OCI-LY7 (cell line): ENCODE measurements at regions not wholly inside any gene's neighbourhood (a gene's known extent, or its start where the extent isn't known, plus 50 kb on each side); places are given as distances from the start of the nearest gene placed in this dataset.

Source experiments
- BruUV-seq: library from RNA; stranded (reverse); fragments of 400-500 nt; replicated peaks from 2 replicates; lab custom pipeline; 2021; lab: Mats Ljungman, UMichigan
- CTCF ChIA-PET: fragments of 300-600 bp; sonication (Branson Sonifier 250); formaldehyde crosslinking; loops from one replicate; lab custom pipeline; 2022; ENCODE audit warnings: antibody characterized with exemption; ENCODE audit not compliant: unreplicated experiment; lab: Charles Lee
- POLR2A ChIA-PET: fragments of 300-600 bp; sonication (Branson Sonifier 250); formaldehyde crosslinking; loops from one replicate; lab custom pipeline; 2022; ENCODE audit warnings: antibody characterized with exemption; lab: Charles Lee
- DNase-seq: peaks from one replicate; pipeline ENCODE4 v3.0.0-alpha.2; 2015; ENCODE audit warnings: low spot score
- H2AFZ ChIP-seq: fragments of 200-600 bp; sonication (generic), shearing (Covaris generic); 2 replicates; pipeline ENCODE4 v1.6.1; 2014; ENCODE audit warnings: mild to moderate bottlenecking, antibody characterized with exemption, low read length, moderate library complexity
- H3K27ac ChIP-seq: fragments of 200-600 bp; sonication (generic); 2 replicates; pipeline ENCODE4 v1.5.1; 2014; ENCODE audit warnings: mixed run types, low read depth, mild to moderate bottlenecking, moderate library complexity, low read length, inconsistent platforms; ENCODE audit not compliant: poor library complexity, severe bottlenecking
- H3K36me3 ChIP-seq: fragments of 200-600 bp; sonication (generic); 2 replicates; pipeline ENCODE4 v1.6.1; 2014; ENCODE audit warnings: mild to moderate bottlenecking, antibody characterized with exemption, low read length, moderate library complexity, mixed read lengths; ENCODE audit not compliant: insufficient read depth
- H3K4me1 ChIP-seq: fragments of 200-600 bp; sonication (generic); 2 replicates; pipeline ENCODE4 v1.5.1; 2014; ENCODE audit warnings: mild to moderate bottlenecking, low read length; ENCODE audit not compliant: insufficient read depth, poor library complexity, severe bottlenecking
- H3K4me2 ChIP-seq: fragments of 200-600 bp; sonication (generic); 2 replicates; pipeline ENCODE4 v1.6.1; 2014; ENCODE audit warnings: mild to moderate bottlenecking, low read length
- H3K4me3 ChIP-seq: fragments of 200-600 bp; sonication (generic); 2 replicates; pipeline ENCODE4 v1.5.1; 2014; ENCODE audit warnings: mild to moderate bottlenecking, low read depth, low read length; ENCODE audit not compliant: poor library complexity, severe bottlenecking
- H3K79me2 ChIP-seq: fragments of 200-600 bp; sonication (generic); 2 replicates; pipeline ENCODE4 v1.6.1; 2016; ENCODE audit warnings: low read depth, mild to moderate bottlenecking, low read length, moderate library complexity, mixed read lengths; ENCODE audit not compliant: insufficient read depth
- H3K9me2 ChIP-seq: fragments of 200-600 bp; sonication (generic); 2 replicates; pipeline ENCODE4 v1.6.1; 2016; ENCODE audit warnings: mild to moderate bottlenecking, low read length, mixed read lengths; ENCODE audit not compliant: insufficient read depth
- H3K9me3 ChIP-seq: fragments of 200-600 bp; sonication (generic); 2 replicates; pipeline ENCODE4 v1.6.1; 2014; ENCODE audit warnings: mild to moderate bottlenecking, mixed run types, low read length, mixed read lengths
- H4K20me1 ChIP-seq: fragments of 200-600 bp; sonication (generic); 2 replicates; pipeline ENCODE4 v1.6.1; 2014; ENCODE audit warnings: mild to moderate bottlenecking, antibody characterized with exemption, low read length, moderate library complexity, mixed read lengths; ENCODE audit not compliant: insufficient read depth
- EZH2phosphoT487 ChIP-seq: fragments of 200-600 bp; sonication (generic); IDR thresholded peaks from 2 replicates; pipeline ENCODE4 v1.6.1; 2018; ENCODE audit warnings: low read depth, borderline replicate concordance, mild to moderate bottlenecking, mixed run types, antibody characterized with exemption, low read length, moderate library complexity, mixed read lengths
- intact Hi-C: fragments of 100-400 bp; cut with micrococcal nuclease; formaldehyde crosslinking; loops from one replicate; pipeline ENCODE4 v1.10.0; 2022; ENCODE audit not compliant: unreplicated experiment
- TF ChIP-seq, protein P1 (sequence below): fragments of 200-600 bp; sonication (generic); conservative IDR thresholded peaks from 2 replicates; pipeline ENCODE4 v1.5.1; 2014; ENCODE audit warnings: mild to moderate bottlenecking, antibody characterized with exemption, low read length, moderate library complexity, mixed read lengths

DNA sequence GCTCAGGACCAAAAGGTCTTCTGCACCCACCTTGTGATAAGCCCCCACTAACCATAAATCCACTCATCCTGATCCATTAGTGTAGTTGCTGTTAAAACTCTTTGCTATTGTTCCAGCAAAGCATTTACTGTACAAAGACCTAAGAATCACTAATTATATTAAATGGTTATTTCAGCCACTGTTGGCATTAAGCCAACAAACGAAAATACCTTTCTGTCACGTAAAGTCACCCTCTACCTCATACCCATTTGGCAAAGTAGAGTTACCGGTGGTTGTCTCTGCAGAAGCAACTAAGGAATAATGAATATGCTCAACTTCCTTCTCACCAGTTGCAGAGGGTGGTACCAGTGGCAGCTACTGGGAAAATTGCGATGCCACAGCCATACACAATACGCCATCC is 224.5 kb downstream of the SP3 start:
- Histone ChIP-seq H3K27ac (no peak overlapping the region), H3K79me2 (no peaks in the 10 kb centered on the region), H3K4me3 (no peak overlapping the region), H3K36me3 (no peaks in the 10 kb centered on the region), H3K9me2 (no peaks in the 10 kb centered on the region), H3K4me2 (no peak overlapping the region), H3K4me1 (no peaks in the 10 kb centered on the region), H4K20me1 (no peaks in the 10 kb centered on the region), H3K9me3 (no peaks in the 10 kb centered on the region), H2AFZ (no peak overlapping the region)
- intact Hi-C loops: no loop called here
- TF ChIP-seq, protein P1, sequence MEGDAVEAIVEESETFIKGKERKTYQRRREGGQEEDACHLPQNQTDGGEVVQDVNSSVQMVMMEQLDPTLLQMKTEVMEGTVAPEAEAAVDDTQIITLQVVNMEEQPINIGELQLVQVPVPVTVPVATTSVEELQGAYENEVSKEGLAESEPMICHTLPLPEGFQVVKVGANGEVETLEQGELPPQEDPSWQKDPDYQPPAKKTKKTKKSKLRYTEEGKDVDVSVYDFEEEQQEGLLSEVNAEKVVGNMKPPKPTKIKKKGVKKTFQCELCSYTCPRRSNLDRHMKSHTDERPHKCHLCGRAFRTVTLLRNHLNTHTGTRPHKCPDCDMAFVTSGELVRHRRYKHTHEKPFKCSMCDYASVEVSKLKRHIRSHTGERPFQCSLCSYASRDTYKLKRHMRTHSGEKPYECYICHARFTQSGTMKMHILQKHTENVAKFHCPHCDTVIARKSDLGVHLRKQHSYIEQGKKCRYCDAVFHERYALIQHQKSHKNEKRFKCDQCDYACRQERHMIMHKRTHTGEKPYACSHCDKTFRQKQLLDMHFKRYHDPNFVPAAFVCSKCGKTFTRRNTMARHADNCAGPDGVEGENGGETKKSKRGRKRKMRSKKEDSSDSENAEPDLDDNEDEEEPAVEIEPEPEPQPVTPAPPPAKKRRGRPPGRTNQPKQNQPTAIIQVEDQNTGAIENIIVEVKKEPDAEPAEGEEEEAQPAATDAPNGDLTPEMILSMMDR: no peak
- TF ChIP-seq EZH2phosphoT487: no peak
- no peak for DNase-seq
- ChIA-PET POLR2A (no interaction called here), CTCF (no interaction called here)
- no TSS peak for BruUV-seq

DNA sequence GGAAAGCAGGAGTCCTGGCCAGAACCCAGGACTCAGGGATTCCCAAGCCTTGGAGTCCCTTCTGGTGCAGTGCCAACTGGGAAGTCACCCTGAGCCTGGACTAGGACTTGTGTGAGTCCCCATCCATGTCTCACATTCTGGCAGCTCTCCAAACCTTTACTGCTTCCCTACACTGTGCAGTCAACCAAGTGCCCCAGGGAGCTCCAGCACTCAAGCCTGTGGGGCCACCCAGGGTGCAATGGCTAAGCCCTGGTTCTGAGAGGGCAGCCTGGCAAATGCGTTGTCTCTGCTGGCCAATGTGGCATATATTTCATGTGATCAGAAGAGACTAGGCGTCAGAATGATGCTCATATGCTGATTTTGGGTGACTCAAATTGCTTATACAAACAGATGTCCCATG is 223.4 kb downstream of the SP3 start:
- H3K79me2 ChIP-seq: no peaks in the 10 kb centered on the region
- H3K4me3 ChIP-seq: no peak overlapping the region
- no peak overlapping the region for H3K27ac ChIP-seq
- TF ChIP-seq, protein P1: no peak
- TF ChIP-seq EZH2phosphoT487: no peak
- no peaks in the 10 kb centered on the region for H3K9me2 ChIP-seq
- intact Hi-C loops: no loop called here
- H4K20me1 ChIP-seq: no peaks in the 10 kb centered on the region
- no peak overlapping the region for H2AFZ ChIP-seq
- DNase-seq: no peak
- no TSS peak for BruUV-seq
- no peaks in the 10 kb centered on the region for H3K4me1 ChIP-seq
- no peak overlapping the region for H3K4me2 ChIP-seq
- POLR2A ChIA-PET: no interaction called here
- H3K36me3 ChIP-seq: no peaks in the 10 kb centered on the region
- H3K9me3 ChIP-seq: no peaks in the 10 kb centered on the region
- CTCF ChIA-PET: no interaction called here

DNA sequence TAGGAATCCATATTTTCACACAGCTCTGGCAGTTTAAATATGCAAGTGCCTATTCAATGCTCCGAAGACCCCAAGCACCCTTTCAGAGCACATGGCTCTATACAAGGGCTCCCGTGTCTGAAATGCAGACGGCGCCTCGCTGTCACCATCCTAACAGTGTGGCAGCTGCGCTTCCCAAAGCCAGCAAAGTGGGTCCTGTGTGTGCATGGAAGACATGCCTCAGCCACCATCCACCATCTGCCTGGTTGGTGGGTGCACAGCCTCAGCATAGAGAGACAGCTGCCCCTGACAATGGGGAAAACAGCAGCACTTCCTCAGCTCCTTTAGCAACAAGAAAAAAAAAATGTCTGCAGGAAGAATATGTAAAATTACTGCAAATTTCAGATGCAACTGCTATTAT is 218.1 kb downstream of the SP3 start:
- Histone ChIP-seq H3K4me1 (no peaks in the 10 kb centered on the region), H4K20me1 (no peaks in the 10 kb centered on the region), H2AFZ (no peak overlapping the region), H3K36me3 (no peaks in the 10 kb centered on the region), H3K79me2 (no peaks in the 10 kb centered on the region), H3K9me2 (no peaks in the 10 kb centered on the region), H3K27ac (no peak overlapping the region), H3K9me3 (no peaks in the 10 kb centered on the region), H3K4me2 (no peak overlapping the region), H3K4me3 (no peak overlapping the region)
- DNase-seq: no peak
- ChIA-PET CTCF (no interaction called here), POLR2A (interaction anchor here (0.6 kb wide), 1 partner anchor 16 kb away, joined by 4 read pairs; no protein-coding TSS in a partner anchor)
- TF ChIP-seq, protein P1: no peak
- TF ChIP-seq EZH2phosphoT487: no peak
- intact Hi-C loops: loop anchor here (5.0 kb wide), 1 partner anchor 590 kb away; no protein-coding TSS in a partner anchor
- BruUV-seq: no TSS peak
